ENCODE measurements at regions not wholly inside any gene's neighbourhood (a gene's known extent, or its start where the extent isn't known, plus 50 kb on each side); places are given as distances from the start of the nearest gene placed in this dataset.

DNA sequence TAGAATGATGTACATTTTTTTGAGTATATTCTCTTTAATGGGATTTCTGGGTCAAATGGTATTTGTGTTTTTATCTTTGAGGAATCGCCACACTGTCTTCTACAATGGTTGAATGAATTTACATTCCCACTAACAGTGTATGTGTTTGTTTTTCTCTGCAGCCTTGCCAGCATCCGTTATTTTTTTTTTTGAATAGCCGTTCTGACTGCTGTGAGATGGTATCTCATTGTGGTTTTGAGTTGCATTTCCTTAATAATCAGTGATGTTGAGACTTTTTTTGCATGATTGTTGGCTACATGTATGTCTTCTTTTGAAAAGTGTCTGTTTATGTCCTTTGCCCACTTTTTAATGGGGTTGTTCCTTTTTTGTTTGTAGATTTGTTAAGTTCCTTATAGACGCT, 172.7 kb upstream of the CDH8 start:
- WGBS, 5 donors: 44 to 65% (median 57%) methylated on average over 4 of the region's 4 CpGs
- no peak for DNase-seq
- no peak overlapping the region for H3K4me3 ChIP-seq
- TF ChIP-seq POLR2A (IDR thresholded peaks at IDR 0.05) (no peak), POLR2AphosphoS5 (IDR thresholded peaks at IDR 0.05) (no peak)
- TF ChIP-seq, protein P1, sequence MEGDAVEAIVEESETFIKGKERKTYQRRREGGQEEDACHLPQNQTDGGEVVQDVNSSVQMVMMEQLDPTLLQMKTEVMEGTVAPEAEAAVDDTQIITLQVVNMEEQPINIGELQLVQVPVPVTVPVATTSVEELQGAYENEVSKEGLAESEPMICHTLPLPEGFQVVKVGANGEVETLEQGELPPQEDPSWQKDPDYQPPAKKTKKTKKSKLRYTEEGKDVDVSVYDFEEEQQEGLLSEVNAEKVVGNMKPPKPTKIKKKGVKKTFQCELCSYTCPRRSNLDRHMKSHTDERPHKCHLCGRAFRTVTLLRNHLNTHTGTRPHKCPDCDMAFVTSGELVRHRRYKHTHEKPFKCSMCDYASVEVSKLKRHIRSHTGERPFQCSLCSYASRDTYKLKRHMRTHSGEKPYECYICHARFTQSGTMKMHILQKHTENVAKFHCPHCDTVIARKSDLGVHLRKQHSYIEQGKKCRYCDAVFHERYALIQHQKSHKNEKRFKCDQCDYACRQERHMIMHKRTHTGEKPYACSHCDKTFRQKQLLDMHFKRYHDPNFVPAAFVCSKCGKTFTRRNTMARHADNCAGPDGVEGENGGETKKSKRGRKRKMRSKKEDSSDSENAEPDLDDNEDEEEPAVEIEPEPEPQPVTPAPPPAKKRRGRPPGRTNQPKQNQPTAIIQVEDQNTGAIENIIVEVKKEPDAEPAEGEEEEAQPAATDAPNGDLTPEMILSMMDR (IDR thresholded peaks at IDR 0.05): no peak
- H3K4me1 ChIP-seq: no peaks in the 10 kb centered on the region
- H3K27ac ChIP-seq: no peak overlapping the region
- intact Hi-C loops (cut with DNase I; ENCODE audit: low total_unique reads): no loop called here
- H3K36me3 ChIP-seq: no peaks in the 10 kb centered on the region
- no peaks in the 10 kb centered on the region for H3K27me3 ChIP-seq
- H3K9me3 ChIP-seq: peaks cover 0 to 2% (median 0%) of the 10 kb centered on the region in 4 donors

DNA sequence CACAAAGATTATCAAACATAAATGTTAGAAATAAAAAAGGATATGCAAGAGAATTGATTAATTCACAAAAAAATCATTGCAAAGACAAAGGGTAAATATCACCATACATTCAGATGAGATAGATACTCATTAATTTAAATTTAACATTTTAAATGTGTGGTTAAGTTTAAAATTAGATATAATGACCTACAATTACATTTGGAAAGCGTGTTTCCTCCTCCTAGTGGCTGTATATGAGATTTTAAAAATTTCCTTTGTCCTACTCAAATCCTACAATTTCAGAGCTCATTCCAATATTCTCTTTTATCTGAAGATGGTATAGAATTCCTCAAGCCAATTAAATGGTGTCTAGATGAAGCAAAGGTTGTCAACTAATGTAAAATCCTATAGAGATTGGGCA, 169.2 kb upstream of the CDH8 start:
- no peaks in the 10 kb centered on the region for H3K27me3 ChIP-seq
- H3K27ac ChIP-seq: no peak overlapping the region
- 3 to 68% (median 29%) methylated on average over 1 of the region's 1 CpG for WGBS, 5 donors
- no peak for DNase-seq
- no peaks in the 10 kb centered on the region for H3K9me3 ChIP-seq
- no peaks in the 10 kb centered on the region for H3K4me1 ChIP-seq
- H3K36me3 ChIP-seq: no peaks in the 10 kb centered on the region
- H3K4me3 ChIP-seq: no peak overlapping the region
- TF ChIP-seq, protein P1 (IDR thresholded peaks at IDR 0.05): no peak
- TF ChIP-seq POLR2A (IDR thresholded peaks at IDR 0.05): no peak
- no peak for TF ChIP-seq POLR2AphosphoS5 (IDR thresholded peaks at IDR 0.05)
- no peak for TF ChIP-seq EP300 (IDR thresholded peaks at IDR 0.05)
- intact Hi-C loops (cut with DNase I; ENCODE audit: low total_unique reads): no loop called here

DNA sequence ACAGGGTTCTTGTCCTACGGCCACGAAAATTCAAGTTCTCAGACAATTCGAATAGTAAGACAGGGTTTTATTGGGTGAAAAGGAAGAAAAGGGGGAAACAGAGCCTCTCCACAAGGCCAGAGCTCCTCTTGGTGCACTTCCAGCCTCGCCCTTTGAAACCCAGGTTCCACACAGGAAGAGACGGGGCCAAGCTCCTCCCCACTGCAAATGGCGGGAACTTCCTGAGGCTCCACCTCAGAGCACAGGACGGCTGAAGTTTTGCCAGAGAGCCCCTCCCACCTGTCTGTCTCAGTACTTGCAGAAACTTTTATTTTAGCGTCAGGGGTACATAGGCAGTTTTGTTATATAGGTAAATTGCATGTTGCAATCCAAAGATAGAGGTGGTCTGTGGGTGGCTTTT, 165.7 kb upstream of the CDH8 start:
- Histone ChIP-seq H3K36me3 (no peaks in the 10 kb centered on the region), H3K9me3 (no peaks in the 10 kb centered on the region), H3K4me1 (no peaks in the 10 kb centered on the region), H3K27ac (no peak overlapping the region), H3K27me3 (no peaks in the 10 kb centered on the region), H3K4me3 (no peak overlapping the region)
- TF ChIP-seq POLR2A (IDR thresholded peaks at IDR 0.05) (no peak), POLR2AphosphoS5 (IDR thresholded peaks at IDR 0.05) (no peak), EP300 (IDR thresholded peaks at IDR 0.05) (no peak)
- TF ChIP-seq, protein P1 (IDR thresholded peaks at IDR 0.05): no peak
- intact Hi-C loops (cut with DNase I; ENCODE audit: low total_unique reads): no loop called here
- 68 to 79% (median 71%) methylated on average over 8 of the region's 8 CpGs for WGBS, 5 donors
- no peak for DNase-seq

DNA sequence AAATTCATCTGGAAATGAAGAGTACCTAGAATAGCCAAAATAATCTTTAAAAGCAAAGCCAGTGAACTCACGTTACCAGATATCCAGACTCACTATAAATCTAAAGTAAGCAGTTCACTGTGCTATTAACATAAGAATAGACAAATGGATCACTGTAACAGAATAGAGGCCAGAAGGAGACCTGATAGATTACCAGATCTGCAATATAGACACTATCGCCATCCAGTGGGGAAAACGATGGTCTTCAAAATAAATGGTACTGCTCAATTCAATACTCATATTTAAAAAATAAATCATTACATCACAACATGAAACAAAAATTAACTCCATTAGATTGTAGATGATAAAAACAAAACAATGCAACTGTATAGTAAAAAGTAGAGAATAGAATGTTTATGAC, 158.6 kb upstream of the CDH8 start:
- TF ChIP-seq EP300 (IDR thresholded peaks at IDR 0.05): no peak
- TF ChIP-seq POLR2AphosphoS5 (IDR thresholded peaks at IDR 0.05): no peak
- TF ChIP-seq, protein P1 (IDR thresholded peaks at IDR 0.05): no peak
- TF ChIP-seq POLR2A (IDR thresholded peaks at IDR 0.05): no peak

More for the DNA sequence above, 158.6 kb upstream of the CDH8 start:
- 40 to 49% (median 45%) methylated on average over 3 of the region's 3 CpGs for WGBS, 5 donors
- Histone ChIP-seq H3K9me3 (no peaks in the 10 kb centered on the region), H3K4me1 (no peaks in the 10 kb centered on the region), H3K27me3 (no peaks in the 10 kb centered on the region), H3K27ac (no peak overlapping the region), H3K36me3 (no peaks in the 10 kb centered on the region), H3K4me3 (no peak overlapping the region)
- intact Hi-C loops (cut with DNase I; ENCODE audit: low total_unique reads): no loop called here
- DNase-seq: no peak

All from stomach (tissue), 8 donors.